ENCODE measurements at regions not wholly inside any gene's neighbourhood (a gene's known extent, or its start where the extent isn't known, plus 50 kb on each side); places are given as distances from the start of the nearest gene placed in this dataset.

- WGBS (ENCODE audit: insufficient coverage) = 100% methylated on average over 2 of the region's 4 CpGs
Measured at GRCh38 chr12:46917821-46918220, 92.0 kb upstream of the SLC38A4 start.

GRCh38 chr12:46918631-46919030 lies 92.8 kb upstream of the SLC38A4 start:
- Mint-ChIP-seq H3K4me3 (no peak overlapping the region), H3K36me3 (no peaks in the 10 kb centered on the region), H3K27ac (no peak overlapping the region), H3K9me3 (peaks cover 0 to 3% (median 0%) of the 10 kb centered on the region in 7 donors), H3K4me1 (peaks cover 6% of the 10 kb centered on the region), H3K27me3 (ENCODE audit: low read depth in 3 of 3) (no peaks in the 10 kb centered on the region)
- peaks cover 0 to 5% of the 10 kb centered on the region in 2 donors for H3K4me1 ChIP-seq (ENCODE audit: control insufficient read depth in 1 of 2, insufficient read depth in 2 of 2, low read length in 2 of 2)
- no peak for TF ChIP-seq CTCF (IDR thresholded peaks at IDR 0.05)
- H4K20me1 ChIP-seq (ENCODE audit: insufficient read depth, low read length) = no peaks in the 10 kb centered on the region
- WGBS (ENCODE audit: insufficient coverage) = 100% methylated on average over 5 of the region's 9 CpGs
- H3K9me3 ChIP-seq (replicated peaks in 1 of 2; ENCODE audit: control insufficient read depth in 1 of 2, insufficient read depth in 1 of 2, low read length in 2 of 2) = no peaks in the 10 kb centered on the region
- H3K79me2 ChIP-seq (ENCODE audit: insufficient read depth, low read length) = no peaks in the 10 kb centered on the region
- H3K4me2 ChIP-seq (replicated peaks; ENCODE audit: extremely low read depth, low read length, poor library complexity, severe bottlenecking) = no peak overlapping the region
- no peak overlapping the region for H3K27ac ChIP-seq (ENCODE audit: low read depth in 1 of 2, low read length in 2 of 2)
- H2AFZ ChIP-seq (ENCODE audit: insufficient read depth, low read depth, low read length, poor library complexity, severe bottlenecking) = no peak overlapping the region
- H3K36me3 ChIP-seq (replicated peaks in 1 of 2; ENCODE audit: control insufficient read depth in 1 of 2, insufficient read depth in 2 of 2, low read length in 2 of 2) = no peaks in the 10 kb centered on the region
- no peak for DNase-seq
- no peak overlapping the region for H3K9ac ChIP-seq (ENCODE audit: insufficient read depth, low read length, poor library complexity, severe bottlenecking)
- intact Hi-C loops (cut with micrococcal nuclease) = no loop called here
- no peaks in the 10 kb centered on the region for H3K27me3 ChIP-seq (ENCODE audit: control insufficient read depth in 2 of 2, insufficient read depth in 2 of 2, low read length in 2 of 2)
- H3K4me3 ChIP-seq (replicated peaks in 1 of 3; ENCODE audit: low read depth in 2 of 3, low read length in 3 of 3) = no peak overlapping the region

More at GRCh38 chr12:46917821-46918220, 92.0 kb upstream of the SLC38A4 start:
- H3K9me3 ChIP-seq (replicated peaks in 1 of 2; ENCODE audit: control insufficient read depth in 1 of 2, insufficient read depth in 1 of 2, low read length in 2 of 2) = no peaks in the 10 kb centered on the region
- H3K4me3 ChIP-seq (replicated peaks in 1 of 3; ENCODE audit: low read depth in 2 of 3, low read length in 3 of 3) = no peak overlapping the region
- no peak overlapping the region for H3K9ac ChIP-seq (ENCODE audit: insufficient read depth, low read length, poor library complexity, severe bottlenecking)
- H3K4me3 Mint-ChIP-seq = no peak overlapping the region
- H2AFZ ChIP-seq (ENCODE audit: insufficient read depth, low read depth, low read length, poor library complexity, severe bottlenecking) = no peak overlapping the region
- no peak for TF ChIP-seq CTCF (IDR thresholded peaks at IDR 0.05)
- H4K20me1 ChIP-seq (ENCODE audit: insufficient read depth, low read length) = no peaks in the 10 kb centered on the region
- peaks cover 0 to 4% (median 0%) of the 10 kb centered on the region in 7 donors for H3K9me3 Mint-ChIP-seq
- DNase-seq = no peak
- H3K79me2 ChIP-seq (ENCODE audit: insufficient read depth, low read length) = no peaks in the 10 kb centered on the region
- peaks cover 0 to 5% of the 10 kb centered on the region in 2 donors for H3K4me1 ChIP-seq (ENCODE audit: control insufficient read depth in 1 of 2, insufficient read depth in 2 of 2, low read length in 2 of 2)
- H3K27me3 Mint-ChIP-seq (ENCODE audit: low read depth in 3 of 3) = no peaks in the 10 kb centered on the region
- no peak overlapping the region for H3K27ac ChIP-seq (ENCODE audit: low read depth in 1 of 2, low read length in 2 of 2)
- H3K36me3 Mint-ChIP-seq = no peaks in the 10 kb centered on the region
- intact Hi-C loops (cut with micrococcal nuclease) = no loop called here
- peaks cover 6% of the 10 kb centered on the region for H3K4me1 Mint-ChIP-seq
- no peak overlapping the region for H3K27ac Mint-ChIP-seq
- no peaks in the 10 kb centered on the region for H3K27me3 ChIP-seq (ENCODE audit: control insufficient read depth in 2 of 2, insufficient read depth in 2 of 2, low read length in 2 of 2)
- no peak overlapping the region for H3K4me2 ChIP-seq (replicated peaks; ENCODE audit: extremely low read depth, low read length, poor library complexity, severe bottlenecking)
- H3K36me3 ChIP-seq (replicated peaks in 1 of 2; ENCODE audit: control insufficient read depth in 1 of 2, insufficient read depth in 2 of 2, low read length in 2 of 2) = no peaks in the 10 kb centered on the region

All from CD14-positive monocyte (primary cell).